Heart right ventricle (tissue), 16 donors: ENCODE measurements at regions not wholly inside any gene's neighbourhood (a gene's known extent, or its start where the extent isn't known, plus 50 kb on each side); places are given as distances from the start of the nearest gene placed in this dataset.

Source experiments
- ATAC-seq, 8 donors: fragments of 200-7000 bp; cut with Tn5 transposase; one replicate each; pipeline ENCODE4 v1.9.1; 2020; ENCODE audit warnings: mild to moderate bottlenecking in 8 of 8, moderate library complexity in 8 of 8, moderate number of reproducible peaks in 1 of 8
- DNase-seq, 2 donors: peaks; one replicate each; pipeline ENCODE4 v3.0.0-alpha.2; 2020
- H3K27ac ChIP-seq, 10 donors: fragments of 200-600 bp; sonication (generic) in 2 of 10; one replicate each; pipeline versions ENCODE4 v1.5.0 to v1.8.0; 2020 to 2022; ENCODE audit warnings: mild to moderate bottlenecking in 3 of 10
- H3K27me3 ChIP-seq, 7 donors: fragments of 200-600 bp; one replicate each; pipeline ENCODE4 v1.8.0; 2021 to 2022; ENCODE audit warnings: mild to moderate bottlenecking in 2 of 7
- H3K36me3 ChIP-seq, 9 donors: fragments of 200-600 bp; sonication (generic) in 1 of 9; one replicate each; pipeline versions ENCODE4 v1.5.0 to v1.8.0; 2020 to 2022; ENCODE audit warnings: mild to moderate bottlenecking in 2 of 9
- H3K4me1 ChIP-seq, 9 donors: fragments of 200-600 bp; sonication (generic) in 1 of 9; one replicate each; pipeline versions ENCODE4 v1.5.0 to v1.8.0; 2020 to 2022; ENCODE audit warnings: mild to moderate bottlenecking in 4 of 9
- H3K4me3 ChIP-seq, 10 donors: fragments of 200-600 bp; sonication (generic) in 2 of 10; one replicate each; pipeline versions ENCODE4 v1.5.0 to v1.8.0; 2020 to 2022; ENCODE audit warnings: mild to moderate bottlenecking in 7 of 10, moderate library complexity in 2 of 10
- H3K9me3 ChIP-seq, 11 donors: fragments of 200-600 bp in 10 of 11; sonication (generic) in 2 of 11; one replicate each; pipeline versions ENCODE4 v1.5.0 to v1.8.0; 2013 to 2022; ENCODE audit warnings: mild to moderate bottlenecking in 2 of 11, control low read depth in 1 of 11, moderate library complexity in 1 of 11
- CTCF ChIP-seq, 9 donors: fragments of 200-600 bp; sonication (generic) in 2 of 9; IDR thresholded peaks; one replicate each; pipeline versions ENCODE4 v1.5.0 to v1.8.0; 2021 to 2022; ENCODE audit warnings: antibody characterized with exemption in 9 of 9, mild to moderate bottlenecking in 5 of 9, moderate library complexity in 1 of 9
- WGBS, 2 donors: extraction: QIAGEN DNeasy Blood & Tissue Kit; methylation state at CpG; one replicate each; pipeline ENCODE4 v1.1.7; 2013; ENCODE audit warnings: inconsistent platforms in 1 of 2; 5-methylcytosine and 5-hydroxymethylcytosine counted together
- intact Hi-C, 10 donors: fragments of 100-400 bp; cut with DNase I; formaldehyde crosslinking; loops; one replicate each; pipeline versions ENCODE4 v1.11.1 to v1.14.2; 2022
- donor health status: Arrhythmogenic right ventricular cardiomyopathy.
- donor health status: ischemic (EF 13 %, LVEDD 7.1; RV severe dilation, severe dysfunction).
- donor health status: healthy with polysubstance abuse.
- donor health status: DM: no; HTN: yes; CAD: no.
- donor health status: DM: no; HTN: no; CAD: no.
- donor health status: ischemic (EF 25% LVEDD 6.9; RV normal size, moderate dysfunction).
- donor health status: ischemic (EF 25% LVEDD 5.7; RV mildly dilated, moderate dysfunction).
- donor health status: healthy.
- donor health status: DM: yes; HTN: yes; CAD: no.
- donor health status: Ischemic cardiomyopathy.
- donor health status: ischemic (EF 35%, LVEDD 5.7; RV mildly dilated, moderate dysfunction).
- donor health status: nonischemic (EF 11% LVEDD 7.7; RV severe dilation, severe dysfunction).
- donor health status: DM: yes; HTN: yes; CAD: no.
- donor health status: PGD.
- donor health status: ischemic (EF 29% LVEDD 5.4; RV normal size, mild dysfunction).
- donor health status: nonischemic (EF 23%, LVEDD 6.1; RV moderate dilation, normal function).

GRCh38 chr22:27470169-27470772 is 331.3 kb downstream of the MN1 start:
- ATAC-seq (no peak), DNase-seq (no peak)
- H3K4me3 ChIP-seq = no peak overlapping the region
- no peak for TF ChIP-seq CTCF (IDR thresholded peaks at IDR 0.05)
- H3K9me3 ChIP-seq = no peaks in the 10 kb centered on the region
- peaks cover 0 to 15% (median 5%) of the 10 kb centered on the region in 7 donors for H3K27me3 ChIP-seq
- 86 to 93% methylated on average over 2 of the region's 2 CpGs for WGBS, 2 donors
- intact Hi-C loops = no loop called here
- H3K36me3 ChIP-seq = no peaks in the 10 kb centered on the region
- no peak overlapping the region for H3K27ac ChIP-seq
- peaks cover 0 to 8% (median 0%) of the 10 kb centered on the region in 9 donors for H3K4me1 ChIP-seq

GRCh38 chr22:27472975-27473374 is 328.6 kb downstream of the MN1 start:
- no peak overlapping the region for H3K4me3 ChIP-seq
- H3K27me3 ChIP-seq = peaks cover 0 to 23% (median 12%) of the 10 kb centered on the region in 7 donors
- intact Hi-C loops = no loop called here
- no peak for TF ChIP-seq CTCF (IDR thresholded peaks at IDR 0.05)
- no peak for DNase-seq
- no peak overlapping the region for H3K27ac ChIP-seq
- no peak for ATAC-seq
- no peaks in the 10 kb centered on the region for H3K9me3 ChIP-seq
- peaks cover 0 to 9% (median 0%) of the 10 kb centered on the region in 9 donors for H3K4me1 ChIP-seq
- WGBS, 2 donors = 34 to 45% methylated on average over 4 of the region's 4 CpGs
- H3K36me3 ChIP-seq = no peaks in the 10 kb centered on the region

- H3K4me1 ChIP-seq = peaks cover 0 to 9% (median 0%) of the 10 kb centered on the region in 9 donors
- H3K36me3 ChIP-seq = no peaks in the 10 kb centered on the region
- 89 to 95% methylated on average over 3 of the region's 3 CpGs for WGBS, 2 donors
- no peak for ATAC-seq
- no peaks in the 10 kb centered on the region for H3K9me3 ChIP-seq
- no peak for DNase-seq
- no peak overlapping the region for H3K27ac ChIP-seq
- intact Hi-C loops = no loop called here
- H3K4me3 ChIP-seq = no peak overlapping the region
- no peak for TF ChIP-seq CTCF (IDR thresholded peaks at IDR 0.05)
- H3K27me3 ChIP-seq = peaks cover 0 to 19% (median 12%) of the 10 kb centered on the region in 7 donors
Observed at GRCh38 chr22:27473533-27473932, 328.0 kb downstream of the MN1 start.

- ATAC-seq (no peak), DNase-seq (no peak)
- intact Hi-C loops = no loop called here
- H3K27ac ChIP-seq = no peak overlapping the region
- no peaks in the 10 kb centered on the region for H3K9me3 ChIP-seq
- H3K36me3 ChIP-seq = no peaks in the 10 kb centered on the region
- H3K4me1 ChIP-seq = peaks cover 0 to 9% (median 0%) of the 10 kb centered on the region in 9 donors
- TF ChIP-seq CTCF (IDR thresholded peaks at IDR 0.05) = no peak
- WGBS, 2 donors = 82 to 86% methylated on average over 9 of the region's 9 CpGs
- peaks cover 0 to 19% (median 9%) of the 10 kb centered on the region in 7 donors for H3K27me3 ChIP-seq
- no peak overlapping the region for H3K4me3 ChIP-seq
Observed at GRCh38 chr22:27474112-27474571, 327.4 kb downstream of the MN1 start.
